GM23338 (cell line): ENCODE measurements at regions not wholly inside any gene's neighbourhood (a gene's known extent, or its start where the extent isn't known, plus 50 kb on each side); places are given as distances from the start of the nearest gene placed in this dataset.

Experiments used
- ATAC-seq: fragments of 200-7000 bp; cut with Tn5 transposase; 3 replicates; pipeline ENCODE4 v1.9.1; 2020
- DNase-seq: peaks from one replicate; pipeline ENCODE4 v3.0.0-alpha.2; 2015; ENCODE audit warnings: low spot score
- H2AFZ ChIP-seq: fragments of 200-600 bp; sonication (generic); 2 replicates; pipeline ENCODE4 v1.8.0; 2016; ENCODE audit warnings: antibody characterized with exemption, mild to moderate bottlenecking, moderate library complexity
- H3F3A ChIP-seq: fragments of 200-600 bp; sonication (generic); replicated peaks from 2 replicates; pipeline ENCODE4 v1.8.0; 2017; ENCODE audit warnings: antibody characterized with exemption, mixed run types, low read depth
- H3K27ac ChIP-seq: fragments of 200-600 bp; sonication (generic); 2 replicates; pipeline ENCODE4 v1.6.1; 2016; ENCODE audit warnings: low read depth
- H3K27me3 ChIP-seq: fragments of 200-600 bp; sonication (generic); 2 replicates; pipeline ENCODE4 v1.8.0; 2016; ENCODE audit warnings: mild to moderate bottlenecking, mixed run types, moderate library complexity; ENCODE audit not compliant: insufficient read depth
- H3K36me3 ChIP-seq: fragments of 200-600 bp; sonication (generic); 2 replicates; pipeline ENCODE4 v1.8.0; 2016; ENCODE audit warnings: mild to moderate bottlenecking; ENCODE audit not compliant: insufficient read depth
- H3K4me1 ChIP-seq: fragments of 200-600 bp; sonication (generic); 2 replicates; pipeline ENCODE4 v1.8.0; 2016; ENCODE audit warnings: mild to moderate bottlenecking, moderate library complexity; ENCODE audit not compliant: insufficient read depth
- H3K4me2 ChIP-seq: fragments of 200-600 bp; sonication (generic); 2 replicates; pipeline ENCODE4 v1.7.1; 2017; ENCODE audit warnings: mixed run types
- H3K4me3 ChIP-seq: fragments of 200-600 bp; sonication (generic); 2 replicates; pipeline ENCODE4 v1.6.1; 2016; ENCODE audit warnings: mixed run types
- H3K79me2 ChIP-seq: fragments of 200-600 bp; sonication (generic); replicated peaks from 2 replicates; pipeline ENCODE4 v1.8.0; 2017; ENCODE audit warnings: mild to moderate bottlenecking; ENCODE audit not compliant: insufficient read depth
- H3K9me2 ChIP-seq: fragments of 200-600 bp; sonication (generic); 2 replicates; pipeline ENCODE4 v1.8.0; 2017; ENCODE audit not compliant: insufficient read depth
- H4K20me1 ChIP-seq: fragments of 200-600 bp; sonication (generic); replicated peaks from 2 replicates; pipeline ENCODE4 v1.8.0; 2017; ENCODE audit warnings: mild to moderate bottlenecking; ENCODE audit not compliant: insufficient read depth
- H3K27ac Mint-ChIP-seq: 2 replicates; pipeline ENCODE4 v1.8.0; 2020; ENCODE audit warnings: inconsistent platforms, mild to moderate bottlenecking, moderate library complexity, mixed read lengths
- H3K27me3 Mint-ChIP-seq: 3 replicates; pipeline ENCODE4 v1.8.0; 2022; ENCODE audit warnings: low read depth, mild to moderate bottlenecking, moderate library complexity, mixed read lengths, inconsistent platforms; ENCODE audit not compliant: insufficient read depth, poor library complexity
- H3K36me3 Mint-ChIP-seq: 3 replicates; pipeline ENCODE4 v1.8.0; 2021; ENCODE audit warnings: low read depth, mild to moderate bottlenecking, inconsistent platforms, moderate library complexity, mixed read lengths
- H3K4me1 Mint-ChIP-seq: 3 replicates; pipeline ENCODE4 v1.8.0; 2020; ENCODE audit warnings: mild to moderate bottlenecking, inconsistent platforms, mixed read lengths
- H3K4me3 Mint-ChIP-seq: 3 replicates; pipeline ENCODE4 v1.8.0; 2021; ENCODE audit warnings: moderate library complexity, mild to moderate bottlenecking, inconsistent platforms, mixed read lengths
- H3K9me3 Mint-ChIP-seq: 3 replicates; pipeline ENCODE4 v1.8.0; 2020; ENCODE audit warnings: moderate library complexity, mild to moderate bottlenecking, inconsistent platforms, mixed read lengths
- CREB1 ChIP-seq: fragments of 250-450 bp; sonication (Bioruptor Pico); IDR thresholded peaks from 2 replicates; pipeline ENCODE4 v1.5.0; 2020; ENCODE audit warnings: low read depth, mild to moderate bottlenecking, moderate library complexity
- EZH2 ChIP-seq: fragments of 200-600 bp; sonication (generic); IDR thresholded peaks from one replicate; pipeline ENCODE4 v1.8.0; 2017; ENCODE audit warnings: antibody characterized with exemption, mild to moderate bottlenecking, low read depth; ENCODE audit not compliant: unreplicated experiment
- EZH2phosphoT487 ChIP-seq: fragments of 200-600 bp; sonication (generic); IDR thresholded peaks from one replicate; pipeline ENCODE4 v1.8.1; 2018; ENCODE audit warnings: antibody characterized with exemption; ENCODE audit not compliant: unreplicated experiment
- JUNB ChIP-seq: IDR thresholded peaks from one replicate; pipeline ENCODE4 v1.6.1; 2016; ENCODE audit warnings: antibody characterized with exemption; ENCODE audit not compliant: unreplicated experiment
- NANOG ChIP-seq: IDR thresholded peaks from 2 replicates; pipeline ENCODE4 v1.6.1; 2016; ENCODE audit warnings: antibody characterized with exemption, borderline replicate concordance
- POLR2AphosphoS5 ChIP-seq: IDR thresholded peaks from 2 replicates; pipeline ENCODE4 v1.6.1; 2016; ENCODE audit warnings: antibody characterized with exemption, low read depth
- STAT1 ChIP-seq: IDR thresholded peaks from one replicate; pipeline ENCODE4 v1.6.1; 2016; ENCODE audit warnings: antibody characterized with exemption; ENCODE audit not compliant: unreplicated experiment
- ZNF114 ChIP-seq: fragments of 250-450 bp; sonication (Bioruptor Pico); IDR thresholded peaks from 2 replicates; pipeline ENCODE4 v1.5.0; 2020; ENCODE audit warnings: mild to moderate bottlenecking, moderate library complexity
- ZNF331 ChIP-seq: fragments of 250-450 bp; sonication (Bioruptor Pico); IDR thresholded peaks from 2 replicates; pipeline ENCODE4 v1.5.0; 2020; ENCODE audit warnings: low read depth, mild to moderate bottlenecking, moderate library complexity
- TF ChIP-seq, protein P1 (sequence below): fragments of 250-450 bp; sonication (Bioruptor Pico); IDR thresholded peaks from 2 replicates; pipeline ENCODE4 v1.5.0; 2020; ENCODE audit warnings: mild to moderate bottlenecking, moderate library complexity
- TF ChIP-seq, protein P2 (sequence below), 2 experiments: fragments of 200-600 bp in 1 of 2; sonication (generic) in 1 of 2; conservative IDR thresholded peaks; 2 replicates each; pipeline versions ENCODE4 v1.5.1 to v1.6.1; 2016 to 2017; ENCODE audit warnings: antibody characterized with exemption in 2 of 2, low read depth in 2 of 2, mild to moderate bottlenecking in 2 of 2, moderate library complexity in 1 of 2
- TF ChIP-seq, protein P3 (sequence below): IDR thresholded peaks from 2 replicates; pipeline ENCODE4 v1.6.1; 2016; ENCODE audit warnings: antibody characterized with exemption
- TF ChIP-seq, protein P4 (sequence below): IDR thresholded peaks from one replicate; pipeline ENCODE4 v1.6.1; 2018; ENCODE audit warnings: antibody characterized with exemption; ENCODE audit not compliant: unreplicated experiment

GRCh38 chr2:167749016-167749415 is 498.4 kb downstream of the STK39 start:
- ATAC-seq = no peak

More at GRCh38 chr2:167749016-167749415, 498.4 kb downstream of the STK39 start:
- no peak overlapping the region for H3K4me3 Mint-ChIP-seq
- H3K27ac Mint-ChIP-seq = peak overlapping the region; percentile 91
- no peak overlapping the region for H2AFZ ChIP-seq
- no peaks in the 10 kb centered on the region for H4K20me1 ChIP-seq
- TF ChIP-seq EZH2phosphoT487 (no peak), ZNF114 (no peak), CREB1 (CRISPR knock-in tag) (no peak), JUNB (no peak), STAT1 (no peak), POLR2AphosphoS5 (no peak), ZNF331 (CRISPR knock-in tag) (no peak), NANOG (no peak), EZH2 (no peak)
- TF ChIP-seq, protein P1, sequence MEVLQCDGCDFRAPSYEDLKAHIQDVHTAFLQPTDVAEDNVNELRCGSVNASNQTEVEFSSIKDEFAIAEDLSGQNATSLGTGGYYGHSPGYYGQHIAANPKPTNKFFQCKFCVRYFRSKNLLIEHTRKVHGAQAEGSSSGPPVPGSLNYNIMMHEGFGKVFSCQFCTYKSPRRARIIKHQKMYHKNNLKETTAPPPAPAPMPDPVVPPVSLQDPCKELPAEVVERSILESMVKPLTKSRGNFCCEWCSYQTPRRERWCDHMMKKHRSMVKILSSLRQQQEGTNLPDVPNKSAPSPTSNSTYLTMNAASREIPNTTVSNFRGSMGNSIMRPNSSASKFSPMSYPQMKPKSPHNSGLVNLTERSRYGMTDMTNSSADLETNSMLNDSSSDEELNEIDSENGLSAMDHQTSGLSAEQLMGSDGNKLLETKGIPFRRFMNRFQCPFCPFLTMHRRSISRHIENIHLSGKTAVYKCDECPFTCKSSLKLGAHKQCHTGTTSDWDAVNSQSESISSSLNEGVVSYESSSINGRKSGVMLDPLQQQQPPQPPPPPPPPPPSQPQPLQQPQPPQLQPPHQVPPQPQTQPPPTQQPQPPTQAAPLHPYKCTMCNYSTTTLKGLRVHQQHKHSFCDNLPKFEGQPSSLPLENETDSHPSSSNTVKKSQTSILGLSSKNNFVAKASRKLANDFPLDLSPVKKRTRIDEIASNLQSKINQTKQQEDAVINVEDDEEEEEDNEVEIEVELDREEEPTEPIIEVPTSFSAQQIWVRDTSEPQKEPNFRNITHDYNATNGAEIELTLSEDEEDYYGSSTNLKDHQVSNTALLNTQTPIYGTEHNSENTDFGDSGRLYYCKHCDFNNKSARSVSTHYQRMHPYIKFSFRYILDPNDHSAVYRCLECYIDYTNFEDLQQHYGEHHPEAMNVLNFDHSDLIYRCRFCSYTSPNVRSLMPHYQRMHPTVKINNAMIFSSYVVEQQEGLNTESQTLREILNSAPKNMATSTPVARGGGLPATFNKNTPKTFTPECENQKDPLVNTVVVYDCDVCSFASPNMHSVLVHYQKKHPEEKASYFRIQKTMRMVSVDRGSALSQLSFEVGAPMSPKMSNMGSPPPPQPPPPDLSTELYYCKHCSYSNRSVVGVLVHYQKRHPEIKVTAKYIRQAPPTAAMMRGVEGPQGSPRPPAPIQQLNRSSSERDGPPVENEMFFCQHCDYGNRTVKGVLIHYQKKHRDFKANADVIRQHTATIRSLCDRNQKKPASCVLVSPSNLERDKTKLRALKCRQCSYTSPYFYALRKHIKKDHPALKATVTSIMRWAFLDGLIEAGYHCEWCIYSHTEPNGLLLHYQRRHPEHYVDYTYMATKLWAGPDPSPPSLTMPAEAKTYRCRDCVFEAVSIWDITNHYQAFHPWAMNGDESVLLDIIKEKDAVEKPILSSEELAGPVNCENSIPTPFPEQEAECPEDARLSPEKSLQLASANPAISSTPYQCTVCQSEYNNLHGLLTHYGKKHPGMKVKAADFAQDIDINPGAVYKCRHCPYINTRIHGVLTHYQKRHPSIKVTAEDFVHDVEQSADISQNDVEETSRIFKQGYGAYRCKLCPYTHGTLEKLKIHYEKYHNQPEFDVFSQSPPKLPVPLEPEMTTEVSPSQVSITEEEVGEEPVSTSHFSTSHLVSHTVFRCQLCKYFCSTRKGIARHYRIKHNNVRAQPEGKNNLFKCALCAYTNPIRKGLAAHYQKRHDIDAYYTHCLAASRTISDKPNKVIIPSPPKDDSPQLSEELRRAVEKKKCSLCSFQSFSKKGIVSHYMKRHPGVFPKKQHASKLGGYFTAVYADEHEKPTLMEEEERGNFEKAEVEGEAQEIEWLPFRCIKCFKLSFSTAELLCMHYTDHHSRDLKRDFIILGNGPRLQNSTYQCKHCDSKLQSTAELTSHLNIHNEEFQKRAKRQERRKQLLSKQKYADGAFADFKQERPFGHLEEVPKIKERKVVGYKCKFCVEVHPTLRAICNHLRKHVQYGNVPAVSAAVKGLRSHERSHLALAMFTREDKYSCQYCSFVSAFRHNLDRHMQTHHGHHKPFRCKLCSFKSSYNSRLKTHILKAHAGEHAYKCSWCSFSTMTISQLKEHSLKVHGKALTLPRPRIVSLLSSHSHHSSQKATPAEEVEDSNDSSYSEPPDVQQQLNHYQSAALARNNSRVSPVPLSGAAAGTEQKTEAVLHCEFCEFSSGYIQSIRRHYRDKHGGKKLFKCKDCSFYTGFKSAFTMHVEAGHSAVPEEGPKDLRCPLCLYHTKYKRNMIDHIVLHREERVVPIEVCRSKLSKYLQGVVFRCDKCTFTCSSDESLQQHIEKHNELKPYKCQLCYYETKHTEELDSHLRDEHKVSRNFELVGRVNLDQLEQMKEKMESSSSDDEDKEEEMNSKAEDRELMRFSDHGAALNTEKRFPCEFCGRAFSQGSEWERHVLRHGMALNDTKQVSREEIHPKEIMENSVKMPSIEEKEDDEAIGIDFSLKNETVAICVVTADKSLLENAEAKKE = no peak
- TF ChIP-seq, protein P2, sequence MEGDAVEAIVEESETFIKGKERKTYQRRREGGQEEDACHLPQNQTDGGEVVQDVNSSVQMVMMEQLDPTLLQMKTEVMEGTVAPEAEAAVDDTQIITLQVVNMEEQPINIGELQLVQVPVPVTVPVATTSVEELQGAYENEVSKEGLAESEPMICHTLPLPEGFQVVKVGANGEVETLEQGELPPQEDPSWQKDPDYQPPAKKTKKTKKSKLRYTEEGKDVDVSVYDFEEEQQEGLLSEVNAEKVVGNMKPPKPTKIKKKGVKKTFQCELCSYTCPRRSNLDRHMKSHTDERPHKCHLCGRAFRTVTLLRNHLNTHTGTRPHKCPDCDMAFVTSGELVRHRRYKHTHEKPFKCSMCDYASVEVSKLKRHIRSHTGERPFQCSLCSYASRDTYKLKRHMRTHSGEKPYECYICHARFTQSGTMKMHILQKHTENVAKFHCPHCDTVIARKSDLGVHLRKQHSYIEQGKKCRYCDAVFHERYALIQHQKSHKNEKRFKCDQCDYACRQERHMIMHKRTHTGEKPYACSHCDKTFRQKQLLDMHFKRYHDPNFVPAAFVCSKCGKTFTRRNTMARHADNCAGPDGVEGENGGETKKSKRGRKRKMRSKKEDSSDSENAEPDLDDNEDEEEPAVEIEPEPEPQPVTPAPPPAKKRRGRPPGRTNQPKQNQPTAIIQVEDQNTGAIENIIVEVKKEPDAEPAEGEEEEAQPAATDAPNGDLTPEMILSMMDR (conservative IDR thresholded peaks at IDR 0.05; ENCODE audit: low read depth in 2 of 2) = no peak
- TF ChIP-seq, protein P3, sequence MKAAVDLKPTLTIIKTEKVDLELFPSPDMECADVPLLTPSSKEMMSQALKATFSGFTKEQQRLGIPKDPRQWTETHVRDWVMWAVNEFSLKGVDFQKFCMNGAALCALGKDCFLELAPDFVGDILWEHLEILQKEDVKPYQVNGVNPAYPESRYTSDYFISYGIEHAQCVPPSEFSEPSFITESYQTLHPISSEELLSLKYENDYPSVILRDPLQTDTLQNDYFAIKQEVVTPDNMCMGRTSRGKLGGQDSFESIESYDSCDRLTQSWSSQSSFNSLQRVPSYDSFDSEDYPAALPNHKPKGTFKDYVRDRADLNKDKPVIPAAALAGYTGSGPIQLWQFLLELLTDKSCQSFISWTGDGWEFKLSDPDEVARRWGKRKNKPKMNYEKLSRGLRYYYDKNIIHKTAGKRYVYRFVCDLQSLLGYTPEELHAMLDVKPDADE = no peak
- TF ChIP-seq, protein P4, sequence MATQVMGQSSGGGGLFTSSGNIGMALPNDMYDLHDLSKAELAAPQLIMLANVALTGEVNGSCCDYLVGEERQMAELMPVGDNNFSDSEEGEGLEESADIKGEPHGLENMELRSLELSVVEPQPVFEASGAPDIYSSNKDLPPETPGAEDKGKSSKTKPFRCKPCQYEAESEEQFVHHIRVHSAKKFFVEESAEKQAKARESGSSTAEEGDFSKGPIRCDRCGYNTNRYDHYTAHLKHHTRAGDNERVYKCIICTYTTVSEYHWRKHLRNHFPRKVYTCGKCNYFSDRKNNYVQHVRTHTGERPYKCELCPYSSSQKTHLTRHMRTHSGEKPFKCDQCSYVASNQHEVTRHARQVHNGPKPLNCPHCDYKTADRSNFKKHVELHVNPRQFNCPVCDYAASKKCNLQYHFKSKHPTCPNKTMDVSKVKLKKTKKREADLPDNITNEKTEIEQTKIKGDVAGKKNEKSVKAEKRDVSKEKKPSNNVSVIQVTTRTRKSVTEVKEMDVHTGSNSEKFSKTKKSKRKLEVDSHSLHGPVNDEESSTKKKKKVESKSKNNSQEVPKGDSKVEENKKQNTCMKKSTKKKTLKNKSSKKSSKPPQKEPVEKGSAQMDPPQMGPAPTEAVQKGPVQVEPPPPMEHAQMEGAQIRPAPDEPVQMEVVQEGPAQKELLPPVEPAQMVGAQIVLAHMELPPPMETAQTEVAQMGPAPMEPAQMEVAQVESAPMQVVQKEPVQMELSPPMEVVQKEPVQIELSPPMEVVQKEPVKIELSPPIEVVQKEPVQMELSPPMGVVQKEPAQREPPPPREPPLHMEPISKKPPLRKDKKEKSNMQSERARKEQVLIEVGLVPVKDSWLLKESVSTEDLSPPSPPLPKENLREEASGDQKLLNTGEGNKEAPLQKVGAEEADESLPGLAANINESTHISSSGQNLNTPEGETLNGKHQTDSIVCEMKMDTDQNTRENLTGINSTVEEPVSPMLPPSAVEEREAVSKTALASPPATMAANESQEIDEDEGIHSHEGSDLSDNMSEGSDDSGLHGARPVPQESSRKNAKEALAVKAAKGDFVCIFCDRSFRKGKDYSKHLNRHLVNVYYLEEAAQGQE = no peak
- H3F3A ChIP-seq = no peaks in the 10 kb centered on the region
- no peaks in the 10 kb centered on the region for H3K79me2 ChIP-seq
- H3K4me1 Mint-ChIP-seq = peaks cover 28% of the 10 kb centered on the region
- no peaks in the 10 kb centered on the region for H3K36me3 Mint-ChIP-seq
- H3K9me2 ChIP-seq = no peaks in the 10 kb centered on the region
- H3K4me3 ChIP-seq = no peak overlapping the region
- peaks cover 3% of the 10 kb centered on the region for H3K27me3 Mint-ChIP-seq
- no peaks in the 10 kb centered on the region for H3K27me3 ChIP-seq
- no peak overlapping the region; the same call in 1 of the 2 replicates for H3K27ac ChIP-seq
- H3K9me3 Mint-ChIP-seq = no peaks in the 10 kb centered on the region
- no peaks in the 10 kb centered on the region for H3K36me3 ChIP-seq
- no peak for DNase-seq
- no peak overlapping the region for H3K4me2 ChIP-seq
- peaks cover 26% of the 10 kb centered on the region for H3K4me1 ChIP-seq
